ENCODE measurements at regions not wholly inside any gene's neighbourhood (a gene's known extent, or its start where the extent isn't known, plus 50 kb on each side); places are given as distances from the start of the nearest gene placed in this dataset.

DNA sequence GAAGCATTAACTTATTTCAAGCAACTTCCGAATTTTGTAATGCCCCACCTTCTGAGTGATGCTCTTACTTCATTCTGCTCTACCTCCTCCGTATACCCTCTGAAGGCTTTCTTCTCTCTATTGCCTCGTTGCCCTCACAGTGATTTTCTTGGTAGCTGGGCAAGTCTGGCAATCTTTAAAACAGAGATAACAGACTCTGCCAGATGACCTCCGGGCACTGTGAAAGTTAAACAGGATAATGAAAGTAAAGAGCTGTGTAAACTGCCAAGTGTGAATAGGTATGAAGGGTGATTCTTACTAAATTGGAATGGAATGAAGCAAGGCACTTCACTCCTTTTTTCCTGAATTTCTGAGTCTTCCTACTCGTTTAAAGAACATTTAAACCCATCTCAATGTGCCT lies 207.3 kb upstream of the GYPC start:
- DNase-seq (ENCODE audit: low read depth in 2 of 2, low spot score in 1 of 2) = no peak

DNA sequence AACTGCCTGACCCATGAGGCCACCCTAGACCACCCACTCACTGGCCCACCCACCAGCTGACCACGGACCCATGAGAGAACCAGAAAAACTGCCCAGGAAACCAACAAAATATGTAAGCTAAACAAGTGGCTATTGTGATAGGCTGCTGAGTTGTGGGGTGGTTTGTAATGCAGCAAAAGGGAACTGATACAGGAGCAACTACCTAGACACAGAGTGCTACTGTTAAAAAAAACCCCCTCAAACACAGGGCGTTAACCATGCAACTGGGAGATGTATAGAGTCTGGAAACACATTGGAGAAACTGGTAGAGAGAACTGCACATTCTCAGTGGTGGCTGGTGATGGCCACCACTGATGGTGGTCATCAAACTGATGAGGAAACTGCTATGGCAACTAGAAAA lies 206.3 kb upstream of the GYPC start:
- DNase-seq (ENCODE audit: low read depth in 2 of 2, low spot score in 1 of 2) = no peak

- no peak for DNase-seq (ENCODE audit: low read depth in 2 of 2, low spot score in 1 of 2)
Measured at GRCh38 chr2:126463892-126464674, 191.9 kb upstream of the GYPC start.

DNA sequence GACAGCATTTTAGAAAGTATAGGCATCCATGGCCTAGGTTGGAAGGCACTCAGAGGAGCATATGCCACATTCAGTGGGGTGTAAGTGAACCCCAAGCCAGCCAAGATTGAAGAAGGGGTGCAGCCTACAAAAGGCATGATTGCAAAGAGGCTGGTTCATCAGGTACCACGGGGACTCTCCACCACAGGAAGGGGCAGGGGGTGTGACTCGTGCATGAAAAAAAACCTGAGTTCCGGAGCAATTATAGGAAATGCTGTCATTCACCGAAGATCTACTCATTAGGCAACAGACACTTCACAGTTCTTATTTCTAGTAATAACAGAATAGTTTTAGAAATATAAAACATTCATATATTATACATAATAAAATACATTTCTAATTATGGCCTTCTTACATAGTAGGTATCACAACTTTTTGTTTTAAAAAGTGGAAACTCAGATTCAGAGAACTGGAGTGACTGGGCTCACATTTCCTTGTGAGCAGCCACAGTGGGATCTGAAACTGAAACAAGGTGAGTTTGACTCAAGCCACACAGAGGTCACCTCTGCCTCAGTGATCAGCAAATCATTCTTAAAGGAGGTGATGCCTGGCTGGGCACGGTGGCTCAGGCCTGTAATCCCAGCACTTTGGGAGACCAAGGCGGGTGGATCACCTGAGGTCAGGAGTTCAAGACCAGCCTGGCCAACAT lies 188.4 kb upstream of the GYPC start:
- DNase-seq (ENCODE audit: low read depth in 2 of 2, low spot score in 1 of 2) = no peak

DNA sequence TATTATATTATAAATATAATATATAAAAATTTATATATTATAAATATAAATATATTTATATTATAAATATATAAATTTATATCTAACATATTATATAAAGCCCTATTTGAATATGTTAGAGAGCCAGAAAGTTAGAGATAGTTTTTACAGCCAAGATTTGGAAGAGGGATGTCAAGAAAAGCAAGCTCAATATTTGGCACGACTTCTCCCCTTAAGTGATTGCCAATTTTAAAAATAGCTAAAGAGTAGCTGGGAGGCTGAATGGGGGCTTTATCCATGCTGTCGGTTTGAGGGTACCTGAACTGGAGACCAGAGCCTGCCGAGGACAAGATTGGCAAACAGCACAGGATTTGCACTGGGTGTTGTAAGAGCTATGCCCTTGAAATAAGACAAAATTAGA lies 180.9 kb upstream of the GYPC start:
- no peak for DNase-seq (ENCODE audit: low read depth in 2 of 2, low spot score in 1 of 2)

DNA sequence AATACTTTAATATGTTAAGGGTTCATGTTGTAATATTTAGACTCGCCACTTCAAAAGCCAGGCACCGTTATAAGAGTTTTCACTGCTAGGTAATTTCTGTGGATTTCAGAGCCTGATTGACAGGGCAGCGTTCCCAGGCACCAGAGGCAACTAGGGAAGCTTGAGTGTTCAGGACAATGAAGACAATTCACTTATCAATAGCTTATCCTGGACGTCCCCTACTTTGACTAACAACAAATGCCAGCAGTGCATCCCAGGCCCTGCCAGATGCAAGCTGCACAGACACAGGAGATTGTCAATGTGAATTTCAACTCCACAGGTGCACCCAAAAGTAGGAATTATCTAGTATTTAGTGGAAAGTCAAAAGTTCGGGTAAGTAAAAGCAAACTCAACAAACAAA lies 179.3 kb upstream of the GYPC start:
- DNase-seq (ENCODE audit: low read depth in 2 of 2, low spot score in 1 of 2) = no peak

GRCh38 chr2:126480033-126480432 lies 175.9 kb upstream of the GYPC start:
- no peak for DNase-seq (ENCODE audit: low read depth in 2 of 2, low spot score in 1 of 2)

GRCh38 chr2:126482582-126483464 lies 173.1 kb upstream of the GYPC start:
- no peak for DNase-seq (ENCODE audit: low read depth in 2 of 2, low spot score in 1 of 2)

GRCh38 chr2:126494593-126494992 lies 161.4 kb upstream of the GYPC start:
- DNase-seq (ENCODE audit: low read depth in 2 of 2, low spot score in 1 of 2) = no peak

- DNase-seq (ENCODE audit: low read depth in 2 of 2, low spot score in 1 of 2) = no peak
Measured at GRCh38 chr2:126495189-126495588, 160.8 kb upstream of the GYPC start.

DNA sequence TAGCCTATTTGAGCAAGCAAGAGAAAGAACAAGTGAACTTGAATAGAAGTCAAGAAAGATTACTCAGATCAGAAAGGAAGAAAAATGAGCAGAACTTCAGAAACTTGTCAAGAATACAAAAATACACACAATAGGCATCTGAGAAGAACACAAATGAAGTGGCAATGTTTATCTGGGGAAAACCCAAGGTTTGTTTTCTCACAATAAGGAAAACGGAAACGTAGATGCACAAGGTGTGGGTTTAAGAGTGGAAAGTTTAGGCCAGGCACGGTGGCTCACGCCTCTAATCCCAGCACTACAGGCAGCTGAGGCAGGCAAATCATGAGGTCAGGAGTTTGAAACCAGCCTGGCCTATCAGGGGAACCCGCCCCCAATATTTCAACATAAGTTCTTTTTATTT lies 159.5 kb upstream of the GYPC start:
- DNase-seq (ENCODE audit: low read depth in 2 of 2, low spot score in 1 of 2) = no peak

DNA sequence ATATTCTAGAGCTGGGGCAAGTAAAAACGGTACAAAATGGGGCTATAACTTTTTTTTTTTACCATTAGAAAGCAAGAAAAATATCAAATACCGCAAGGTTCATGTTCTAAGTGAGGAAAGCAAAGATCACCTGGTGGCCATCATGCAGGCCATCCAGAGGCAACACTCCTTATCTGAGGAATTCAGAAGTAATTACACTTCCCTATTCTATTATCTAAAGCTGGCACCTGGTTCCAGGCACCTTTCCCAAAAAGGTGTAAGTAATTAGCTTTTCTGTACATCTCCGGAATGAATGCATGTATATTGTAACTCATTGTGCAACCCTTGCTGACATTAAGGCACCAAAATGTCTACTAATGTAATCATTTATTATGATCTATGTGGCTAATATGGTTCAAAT lies 152.5 kb upstream of the GYPC start:
- no peak for DNase-seq (ENCODE audit: low read depth in 2 of 2, low spot score in 1 of 2)

DNA sequence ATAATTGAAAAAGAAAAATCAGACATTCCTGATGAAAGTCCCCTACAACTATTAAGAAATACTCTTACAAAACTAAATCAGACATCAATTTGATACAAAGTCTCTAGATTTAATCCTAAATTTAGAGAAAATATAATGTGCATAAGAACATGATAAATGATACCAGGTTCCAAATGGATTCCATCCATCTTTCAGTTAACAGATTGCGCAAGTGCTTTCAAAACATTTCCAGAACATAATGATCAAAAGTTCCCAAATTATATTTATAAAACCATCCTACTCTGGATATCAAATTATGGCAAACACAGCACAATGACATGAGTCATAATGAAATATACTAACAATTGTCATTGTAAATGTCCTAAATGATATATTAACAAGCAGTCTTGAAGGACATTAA lies 151.0 kb upstream of the GYPC start:
- no peak for DNase-seq (ENCODE audit: low read depth in 2 of 2, low spot score in 1 of 2)

- DNase-seq (ENCODE audit: low read depth in 2 of 2, low spot score in 1 of 2) = no peak
Measured at GRCh38 chr2:126506786-126507185, 149.2 kb upstream of the GYPC start.

DNA sequence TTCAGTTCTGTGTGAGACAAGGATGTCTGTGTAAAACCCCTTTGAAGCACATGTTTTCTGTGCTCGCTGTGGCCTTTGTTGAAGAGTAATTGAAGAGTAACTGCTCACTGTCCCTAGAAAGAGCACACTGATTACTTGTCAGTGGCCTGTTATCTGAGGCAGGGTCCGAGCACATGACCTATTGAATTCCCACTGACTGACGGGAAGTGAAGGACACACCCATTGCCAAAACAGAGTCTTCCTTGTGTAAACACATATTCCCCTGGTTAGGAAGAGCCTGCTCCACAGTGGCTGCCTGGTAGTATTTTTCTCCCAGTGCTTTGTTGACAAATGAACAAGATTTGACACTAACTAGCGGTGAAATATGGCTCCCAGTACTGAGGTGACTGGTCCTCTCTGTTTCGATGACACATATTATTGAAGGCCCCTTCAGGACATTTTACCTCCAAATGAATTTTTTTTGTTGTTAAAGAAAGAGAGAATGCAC lies 148.5 kb upstream of the GYPC start:
- DNase-seq (ENCODE audit: low read depth in 2 of 2, low spot score in 1 of 2) = no peak

DNA sequence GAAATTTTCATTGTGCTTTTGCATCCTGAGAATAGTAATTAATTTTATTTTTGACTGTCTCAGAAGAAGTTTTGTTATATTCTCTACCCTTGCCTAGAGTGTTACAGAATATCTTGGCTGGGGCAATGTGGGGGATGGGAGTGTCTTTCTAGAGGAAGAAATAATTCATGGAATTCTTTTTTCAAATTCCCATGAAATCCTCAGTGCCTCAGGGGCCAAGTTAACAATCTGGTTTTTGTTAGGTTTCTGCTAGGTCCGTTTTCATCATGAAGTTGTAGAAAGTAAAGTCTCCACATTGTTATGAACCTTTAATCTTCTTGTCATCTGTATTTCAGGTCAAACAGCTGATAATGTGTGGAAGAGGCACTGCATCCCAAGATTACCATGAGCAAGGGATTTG lies 145.6 kb upstream of the GYPC start:
- DNase-seq (ENCODE audit: low read depth in 2 of 2, low spot score in 1 of 2) = no peak

GRCh38 chr2:126510960-126511359 lies 145.0 kb upstream of the GYPC start:
- DNase-seq (ENCODE audit: low read depth in 2 of 2, low spot score in 1 of 2) = no peak

- no peak for DNase-seq (ENCODE audit: low read depth in 2 of 2, low spot score in 1 of 2)
Measured at GRCh38 chr2:126512026-126512425, 143.9 kb upstream of the GYPC start.

DNA sequence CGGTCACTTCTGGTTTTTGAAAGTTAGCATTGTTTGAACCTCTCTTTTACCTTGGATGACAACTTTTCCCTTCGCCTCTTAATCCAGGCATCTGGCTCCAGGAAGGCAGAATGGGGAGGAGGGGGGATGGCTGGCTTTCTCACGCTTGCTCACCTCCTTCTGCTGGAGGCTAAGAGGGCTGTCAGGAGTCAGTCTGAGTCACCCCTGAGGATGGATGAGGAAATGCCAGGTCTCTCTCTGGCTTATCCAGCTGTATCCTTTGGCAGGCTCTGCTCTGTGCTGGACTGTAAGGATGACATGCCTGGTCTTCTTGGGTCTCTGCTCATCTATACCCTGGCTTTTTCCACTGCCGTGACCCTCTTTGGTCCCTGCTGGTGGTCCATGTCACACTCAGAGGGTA lies 142.9 kb upstream of the GYPC start:
- no peak for DNase-seq (ENCODE audit: low read depth in 2 of 2, low spot score in 1 of 2)

DNA sequence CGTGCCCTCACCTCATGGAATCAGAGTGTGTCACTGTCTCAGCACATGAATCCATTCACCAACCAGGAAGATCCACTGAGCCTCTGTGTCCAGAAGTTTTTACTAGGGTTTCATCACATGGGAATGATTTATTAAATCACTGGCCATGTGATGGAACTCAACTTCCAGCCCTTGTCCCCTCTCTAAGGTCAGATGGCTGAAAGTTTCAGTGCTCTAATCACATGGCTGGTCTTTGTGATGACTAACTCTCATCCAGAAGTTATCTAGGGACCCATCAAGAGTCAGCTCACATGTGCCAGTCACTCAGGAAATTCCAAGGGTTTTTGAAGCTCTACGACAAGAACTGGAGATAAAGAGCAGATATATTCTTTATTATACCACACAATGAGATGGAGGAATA lies 140.5 kb upstream of the GYPC start:
- DNase-seq (ENCODE audit: low read depth in 2 of 2, low spot score in 1 of 2) = no peak

- no peak for DNase-seq (ENCODE audit: low read depth in 2 of 2, low spot score in 1 of 2)
Measured at GRCh38 chr2:126518196-126518595, 137.8 kb upstream of the GYPC start.
